Thoracic aorta (tissue), 2 donors: ENCODE measurements at regions not wholly inside any gene's neighbourhood (a gene's known extent, or its start where the extent isn't known, plus 50 kb on each side); places are given as distances from the start of the nearest gene placed in this dataset.

ENCODE experiments used
- ATAC-seq: fragments of 150-250 bp; one replicate; pipeline ENCODE4 v1.8.0; 2017; ENCODE audit warnings: low read depth; ENCODE audit not compliant: insufficient number of reproducible peaks, low FRiP score
- DNase-seq: peaks from one replicate; pipeline ENCODE4 v3.0.0-alpha.2; 2020; ENCODE audit warnings: low spot score
- H3K27ac ChIP-seq, 2 donors: fragments of 200-600 bp; sonication (generic); 1 replicate in 1 of 2; 2 replicates in 1 of 2; pipeline ENCODE4 v1.5.1; 2016; ENCODE audit warnings: mild to moderate bottlenecking in 2 of 2, moderate library complexity in 2 of 2
- H3K27me3 ChIP-seq: fragments of 200-600 bp; sonication (generic); replicated peaks from 2 replicates; pipeline ENCODE4 v1.6.0; 2016; ENCODE audit warnings: mild to moderate bottlenecking; ENCODE audit not compliant: insufficient read depth
- H3K36me3 ChIP-seq: fragments of 200-600 bp; sonication (generic); one replicate; pipeline ENCODE4 v1.5.1; 2016
- H3K4me1 ChIP-seq, 2 donors: fragments of 200-600 bp; sonication (generic); 1 replicate in 1 of 2; 2 replicates in 1 of 2; pipeline versions ENCODE4 v1.5.1 to v1.6.0; 2016; ENCODE audit warnings: low read depth in 2 of 2, mild to moderate bottlenecking in 1 of 2; ENCODE audit not compliant: control insufficient read depth in 1 of 2
- H3K4me3 ChIP-seq: fragments of 200-600 bp; sonication (generic); 2 replicates; pipeline ENCODE4 v1.5.1; 2016; ENCODE audit warnings: mild to moderate bottlenecking
- H3K9me3 ChIP-seq: fragments of 200-600 bp; sonication (generic); 2 replicates; pipeline ENCODE4 v1.5.1; 2016
- TF ChIP-seq, protein P1 (sequence below): fragments of 200-600 bp; sonication (generic); IDR thresholded peaks from one replicate; pipeline ENCODE4 v1.5.1; 2019; ENCODE audit warnings: antibody characterized with exemption

DNA sequence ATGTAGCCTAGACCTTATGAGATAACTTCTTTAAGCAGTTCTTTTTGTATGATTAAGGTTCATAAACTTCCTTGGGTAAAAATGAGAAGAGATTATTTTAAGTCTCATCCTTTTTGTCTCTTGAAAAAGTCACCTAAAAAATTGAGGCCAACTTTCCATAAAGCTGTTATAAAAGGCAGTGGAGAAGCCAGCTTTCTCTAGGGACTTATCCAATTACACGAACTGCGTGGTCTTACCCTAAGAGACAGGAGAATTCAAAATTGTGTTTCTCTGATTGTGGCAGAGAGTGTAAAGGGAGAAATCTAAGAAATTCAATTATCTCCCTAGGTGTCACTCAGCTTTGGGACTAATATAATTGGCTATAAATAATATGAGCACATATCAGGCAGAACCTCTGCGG lies 262.0 kb downstream of the SHOX2 start:
- H3K27me3 ChIP-seq, result no peaks in the 10 kb centered on the region
- H3K4me1 ChIP-seq, result peaks cover 0 to 3% of the 10 kb centered on the region in 2 donors
- H3K36me3 ChIP-seq, result no peaks in the 10 kb centered on the region
- TF ChIP-seq, protein P1, sequence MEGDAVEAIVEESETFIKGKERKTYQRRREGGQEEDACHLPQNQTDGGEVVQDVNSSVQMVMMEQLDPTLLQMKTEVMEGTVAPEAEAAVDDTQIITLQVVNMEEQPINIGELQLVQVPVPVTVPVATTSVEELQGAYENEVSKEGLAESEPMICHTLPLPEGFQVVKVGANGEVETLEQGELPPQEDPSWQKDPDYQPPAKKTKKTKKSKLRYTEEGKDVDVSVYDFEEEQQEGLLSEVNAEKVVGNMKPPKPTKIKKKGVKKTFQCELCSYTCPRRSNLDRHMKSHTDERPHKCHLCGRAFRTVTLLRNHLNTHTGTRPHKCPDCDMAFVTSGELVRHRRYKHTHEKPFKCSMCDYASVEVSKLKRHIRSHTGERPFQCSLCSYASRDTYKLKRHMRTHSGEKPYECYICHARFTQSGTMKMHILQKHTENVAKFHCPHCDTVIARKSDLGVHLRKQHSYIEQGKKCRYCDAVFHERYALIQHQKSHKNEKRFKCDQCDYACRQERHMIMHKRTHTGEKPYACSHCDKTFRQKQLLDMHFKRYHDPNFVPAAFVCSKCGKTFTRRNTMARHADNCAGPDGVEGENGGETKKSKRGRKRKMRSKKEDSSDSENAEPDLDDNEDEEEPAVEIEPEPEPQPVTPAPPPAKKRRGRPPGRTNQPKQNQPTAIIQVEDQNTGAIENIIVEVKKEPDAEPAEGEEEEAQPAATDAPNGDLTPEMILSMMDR, result no peak
- H3K4me3 ChIP-seq, result no peak overlapping the region
- no peaks in the 10 kb centered on the region for H3K9me3 ChIP-seq
- DNase-seq, result no peak
- no peak for ATAC-seq
- H3K27ac ChIP-seq, result no peak overlapping the region

DNA sequence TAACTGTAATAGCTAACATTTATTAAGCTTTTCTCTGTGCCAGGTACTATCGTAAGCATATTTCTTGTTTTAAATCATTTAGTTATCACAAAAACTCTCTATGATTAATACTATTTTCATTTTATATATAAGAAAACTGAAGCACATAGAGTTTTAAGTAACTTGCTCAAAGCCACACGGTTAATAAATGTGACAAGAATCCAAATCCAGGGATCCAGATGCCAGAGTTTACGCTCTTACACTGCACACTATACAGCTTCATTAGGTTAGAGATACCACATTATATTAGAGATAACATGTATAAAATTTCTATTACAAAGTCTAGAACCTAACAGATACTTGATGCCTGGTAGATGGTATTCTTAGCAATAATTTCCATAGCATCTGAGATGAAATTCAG lies 265.2 kb downstream of the SHOX2 start:
- no peak for ATAC-seq
- Histone ChIP-seq H3K36me3 (no peaks in the 10 kb centered on the region), H3K4me3 (no peak overlapping the region), H3K27me3 (no peaks in the 10 kb centered on the region), H3K4me1 (peaks cover 0 to 3% of the 10 kb centered on the region in 2 donors), H3K27ac (no peak overlapping the region), H3K9me3 (no peaks in the 10 kb centered on the region)
- no peak for DNase-seq
- TF ChIP-seq, protein P1, result no peak

DNA sequence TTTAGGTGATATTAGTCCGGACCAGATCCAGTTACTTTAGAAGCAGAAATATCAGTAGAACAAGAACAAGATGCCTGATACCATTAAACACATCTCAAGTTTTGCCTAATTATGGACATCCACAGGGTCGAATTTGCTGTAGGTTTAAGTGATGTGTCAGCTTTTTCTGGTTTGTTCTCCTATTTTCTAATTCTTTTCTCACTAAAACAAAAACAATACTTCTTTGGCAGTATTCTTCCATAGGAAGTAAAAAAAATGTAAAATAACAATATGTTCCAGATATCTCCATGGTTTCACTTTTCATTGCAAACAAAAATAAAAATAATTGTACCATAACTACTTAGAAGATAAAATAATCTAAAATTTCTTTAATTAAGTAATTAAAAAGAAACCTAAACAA lies 265.7 kb downstream of the SHOX2 start:
- Histone ChIP-seq H3K27ac (no peak overlapping the region), H3K27me3 (no peaks in the 10 kb centered on the region), H3K9me3 (no peaks in the 10 kb centered on the region), H3K4me1 (peaks cover 0 to 3% of the 10 kb centered on the region in 2 donors), H3K4me3 (no peak overlapping the region), H3K36me3 (no peaks in the 10 kb centered on the region)
- ATAC-seq (no peak), DNase-seq (no peak)
- TF ChIP-seq, protein P1, result no peak

DNA sequence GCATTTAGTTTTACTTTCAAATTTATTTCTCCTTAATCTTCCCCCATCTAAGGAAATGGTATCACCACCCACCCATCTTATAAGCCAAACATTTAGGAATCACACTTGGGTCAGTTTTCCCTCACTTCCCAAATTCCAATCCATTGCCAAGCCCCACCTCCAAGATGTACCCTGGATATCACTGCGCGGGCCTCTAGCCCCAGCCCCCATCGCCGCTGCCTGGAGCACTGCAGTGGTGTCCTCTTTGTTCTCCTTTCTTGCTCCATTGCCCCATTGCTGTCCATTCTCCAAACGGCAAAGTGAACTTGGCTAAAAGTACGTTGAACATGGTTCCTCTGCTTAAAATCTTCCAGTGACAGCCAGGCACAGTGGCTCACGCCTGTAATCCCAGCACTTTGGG lies 267.8 kb downstream of the SHOX2 start:
- Histone ChIP-seq H3K27me3 (no peaks in the 10 kb centered on the region), H3K27ac (no peak overlapping the region), H3K4me3 (no peak overlapping the region), H3K4me1 (peaks cover 0 to 3% of the 10 kb centered on the region in 2 donors), H3K36me3 (no peaks in the 10 kb centered on the region), H3K9me3 (no peaks in the 10 kb centered on the region)
- DNase-seq (no peak), ATAC-seq (no peak)
- TF ChIP-seq, protein P1, result no peak

DNA sequence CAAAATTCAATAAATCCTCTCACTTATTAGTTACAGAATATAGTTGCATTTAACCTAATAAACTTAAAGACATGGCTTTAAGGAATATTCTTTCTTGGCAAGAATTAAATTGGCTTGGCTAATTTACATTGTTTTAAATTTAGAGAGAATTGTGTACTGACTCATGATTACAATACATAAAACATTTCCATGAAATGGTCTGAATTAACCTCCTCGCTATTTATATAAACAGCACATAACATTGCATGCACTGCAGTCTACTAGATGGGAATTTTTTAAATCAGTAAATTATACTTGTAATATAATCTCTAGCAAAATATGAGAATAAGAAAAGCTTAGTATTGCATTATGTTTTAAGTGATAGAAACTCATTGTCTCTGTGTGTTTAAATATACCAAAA lies 268.9 kb downstream of the SHOX2 start:
- H3K4me3 ChIP-seq, result no peak overlapping the region
- ATAC-seq (no peak), DNase-seq (no peak)
- no peaks in the 10 kb centered on the region for H3K27me3 ChIP-seq
- peaks cover 0 to 3% of the 10 kb centered on the region in 2 donors for H3K4me1 ChIP-seq
- no peak overlapping the region for H3K27ac ChIP-seq
- no peaks in the 10 kb centered on the region for H3K36me3 ChIP-seq
- H3K9me3 ChIP-seq, result no peaks in the 10 kb centered on the region
- TF ChIP-seq, protein P1, result no peak
